ENCODE measurements at regions not wholly inside any gene's neighbourhood (a gene's known extent, or its start where the extent isn't known, plus 50 kb on each side); places are given as distances from the start of the nearest gene placed in this dataset.

DNA sequence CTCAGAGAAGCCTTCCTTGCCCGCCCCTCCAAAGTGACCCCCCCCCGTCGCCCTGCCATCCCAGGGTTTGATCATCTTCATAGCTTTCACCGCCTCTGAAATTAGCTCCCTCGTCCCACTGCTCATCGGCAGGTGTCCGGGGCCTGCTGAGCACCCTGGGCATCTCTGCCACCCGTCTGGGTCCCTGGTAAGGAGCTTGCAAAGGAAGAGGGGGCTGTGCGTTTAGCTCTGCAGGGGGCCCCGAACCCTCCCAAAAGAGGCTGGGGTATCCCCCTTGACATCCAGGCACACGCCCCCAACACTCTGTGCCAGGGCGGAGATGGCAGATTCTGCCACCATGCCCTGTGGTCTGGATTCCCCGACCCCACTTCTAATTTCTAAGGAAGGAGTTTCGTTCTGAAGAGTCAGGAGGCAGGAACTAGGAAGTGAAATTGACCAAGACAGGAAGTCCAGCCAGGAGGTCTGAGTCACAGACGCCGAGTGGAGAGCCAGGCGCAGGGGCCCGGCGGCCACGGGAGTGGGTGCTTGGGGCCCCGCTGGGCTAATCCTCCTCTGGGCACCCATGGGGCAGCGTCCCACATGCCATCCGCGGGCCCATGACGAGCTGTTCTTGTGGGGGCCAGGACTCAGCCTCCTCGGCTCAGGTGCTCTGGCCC is 95.7 kb downstream of the RFLNA start:
- TF ChIP-seq, protein P1, sequence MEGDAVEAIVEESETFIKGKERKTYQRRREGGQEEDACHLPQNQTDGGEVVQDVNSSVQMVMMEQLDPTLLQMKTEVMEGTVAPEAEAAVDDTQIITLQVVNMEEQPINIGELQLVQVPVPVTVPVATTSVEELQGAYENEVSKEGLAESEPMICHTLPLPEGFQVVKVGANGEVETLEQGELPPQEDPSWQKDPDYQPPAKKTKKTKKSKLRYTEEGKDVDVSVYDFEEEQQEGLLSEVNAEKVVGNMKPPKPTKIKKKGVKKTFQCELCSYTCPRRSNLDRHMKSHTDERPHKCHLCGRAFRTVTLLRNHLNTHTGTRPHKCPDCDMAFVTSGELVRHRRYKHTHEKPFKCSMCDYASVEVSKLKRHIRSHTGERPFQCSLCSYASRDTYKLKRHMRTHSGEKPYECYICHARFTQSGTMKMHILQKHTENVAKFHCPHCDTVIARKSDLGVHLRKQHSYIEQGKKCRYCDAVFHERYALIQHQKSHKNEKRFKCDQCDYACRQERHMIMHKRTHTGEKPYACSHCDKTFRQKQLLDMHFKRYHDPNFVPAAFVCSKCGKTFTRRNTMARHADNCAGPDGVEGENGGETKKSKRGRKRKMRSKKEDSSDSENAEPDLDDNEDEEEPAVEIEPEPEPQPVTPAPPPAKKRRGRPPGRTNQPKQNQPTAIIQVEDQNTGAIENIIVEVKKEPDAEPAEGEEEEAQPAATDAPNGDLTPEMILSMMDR (IDR thresholded peaks at IDR 0.05): no peak
- Histone ChIP-seq H3K27ac (peak overlapping the region; percentile 90 to 94), H3K4me3 (peak overlapping the region in 1 of 2 donors; percentile 29), H3K27me3 (no peaks in the 10 kb centered on the region), H3K36me3 (peaks cover 6 to 17% of the 10 kb centered on the region in 2 donors), H3K9me3 (no peaks in the 10 kb centered on the region), H3K4me1 (peaks cover 45 to 83% of the 10 kb centered on the region in 2 donors)
- intact Hi-C loops (cut with DNase I): loop anchor here (5.0 kb wide), 1 partner anchor 177 kb away; the partner anchor contains the start of gene NCOR2
- peak in 1 of 2 donors; percentile 92 for DNase-seq (ENCODE audit: low spot score in 2 of 2)

GRCh38 chr12:124389725-124390441 is 95.0 kb downstream of the RFLNA start:
- intact Hi-C loops (cut with DNase I): loop anchor here (2.0 to 5.0 kb wide), 2 partner anchors 63 to 177 kb away; partner anchors contain the start of gene NCOR2
- peaks cover 12 to 17% of the 10 kb centered on the region in 2 donors for H3K36me3 ChIP-seq

GRCh38 chr12:124389138-124389724 is 94.3 kb downstream of the RFLNA start:
- Histone ChIP-seq H3K9me3 (no peaks in the 10 kb centered on the region), H3K36me3 (peaks cover 13 to 22% of the 10 kb centered on the region in 2 donors), H3K27me3 (no peaks in the 10 kb centered on the region), H3K27ac (peak overlapping the region; percentile 90 to 94), H3K4me1 (peaks cover 39 to 70% of the 10 kb centered on the region in 2 donors), H3K4me3 (peak overlapping the region; percentile 59 to 67)
- peak; percentile 70 to 95 for DNase-seq (ENCODE audit: low spot score in 2 of 2)
- TF ChIP-seq, protein P1 (IDR thresholded peaks at IDR 0.05): peak in 1 of 3 experiments; percentile 3
- intact Hi-C loops (cut with DNase I): loop anchor here (2.0 kb wide), 1 partner anchor 64 kb away; no protein-coding TSS in a partner anchor

More at GRCh38 chr12:124389725-124390441, 95.0 kb downstream of the RFLNA start:
- Histone ChIP-seq H3K9me3 (no peaks in the 10 kb centered on the region), H3K4me3 (peak overlapping the region; percentile 59 to 67), H3K27ac (peak overlapping the region; percentile 90 to 94), H3K4me1 (peaks cover 43 to 76% of the 10 kb centered on the region in 2 donors), H3K27me3 (no peaks in the 10 kb centered on the region)
- TF ChIP-seq, protein P1 (IDR thresholded peaks at IDR 0.05): no peak
- DNase-seq (ENCODE audit: low spot score in 2 of 2): no peak

- DNase-seq (ENCODE audit: low spot score in 2 of 2): peak; percentile 14 to 90
Observed at GRCh38 chr12:124388679-124389137, 93.8 kb downstream of the RFLNA start.

More at GRCh38 chr12:124388679-124389137, 93.8 kb downstream of the RFLNA start:
- H3K4me3 ChIP-seq: peak overlapping the region; percentile 59 to 67
- H3K27ac ChIP-seq: peak overlapping the region; percentile 90 to 94
- H3K4me1 ChIP-seq: peaks cover 34 to 64% of the 10 kb centered on the region in 2 donors
- TF ChIP-seq, protein P1 (IDR thresholded peaks at IDR 0.05): peak in 2 of 3 experiments; percentile 7 to 9
- no peaks in the 10 kb centered on the region for H3K27me3 ChIP-seq
- intact Hi-C loops (cut with DNase I): loop anchor here (1.0 to 2.0 kb wide), 2 partner anchors 8 to 64 kb away; no protein-coding TSS in a partner anchor
- H3K9me3 ChIP-seq: no peaks in the 10 kb centered on the region
- H3K36me3 ChIP-seq: peaks cover 19 to 25% of the 10 kb centered on the region in 2 donors
